GM13976 (cell line): ENCODE measurements at regions not wholly inside any gene's neighbourhood (a gene's known extent, or its start where the extent isn't known, plus 50 kb on each side); places are given as distances from the start of the nearest gene placed in this dataset.

Source experiments
- DNase-seq: peaks from one replicate; pipeline ENCODE4 v3.0.0; 2012; ENCODE audit warnings: low spot score
- CTCF ChIP-seq: IDR thresholded peaks from 2 replicates; pipeline ENCODE4 v1.5.1; 2012; ENCODE audit warnings: borderline replicate concordance, mild to moderate bottlenecking; ENCODE audit not compliant: insufficient read depth; ENCODE audit errors: extremely low read depth, missing control alignments, control extremely low read depth
- in situ Hi-C: fragments of 300-500 bp; cut with MboI; formaldehyde crosslinking; loops from one replicate; pipeline ENCODE4 v1.12.0; 2022; ENCODE audit warnings: low sequenced_read_pairs, mixed read lengths, inconsistent platforms; ENCODE audit not compliant: unreplicated experiment

GRCh38 chr6:167769408-167770190 is 57.1 kb upstream of the AFDN start:
- no peak for TF ChIP-seq CTCF
- in situ Hi-C loops, result no loop called here
- DNase-seq, result no peak

- in situ Hi-C loops, result no loop called here
- no peak for DNase-seq
- TF ChIP-seq CTCF, result no peak
These were observed 56.3 kb upstream of the AFDN start for GRCh38 chr6:167770291-167770955.

- DNase-seq, result no peak
- no peak for TF ChIP-seq CTCF
- in situ Hi-C loops, result no loop called here
These were observed 51.8 kb upstream of the AFDN start for GRCh38 chr6:167774881-167775280.

- in situ Hi-C loops, result no loop called here
- no peak for TF ChIP-seq CTCF
- no peak for DNase-seq
These were observed 49.6 kb upstream of the AFDN start for GRCh38 chr6:167776906-167777627.
